ENCODE measurements at regions not wholly inside any gene's neighbourhood (a gene's known extent, or its start where the extent isn't known, plus 50 kb on each side); places are given as distances from the start of the nearest gene placed in this dataset.
"Not testable (repeated sequence)": the region's sequence is repeated elsewhere in the genome, so short reads cannot be mapped to it uniquely, and the experiment has no call there.

GRCh38 chr10:8128511-8128910 lies 74.0 kb downstream of the GATA3 start:
- DNase-seq: no peak

GRCh38 chr10:8129438-8129837 lies 75.0 kb downstream of the GATA3 start:
- no peak for DNase-seq

GRCh38 chr10:8130973-8131911 lies 76.8 kb downstream of the GATA3 start:
- DNase-seq: no peak

GRCh38 chr10:8133146-8133545 lies 78.7 kb downstream of the GATA3 start:
- no peak for DNase-seq

DNA sequence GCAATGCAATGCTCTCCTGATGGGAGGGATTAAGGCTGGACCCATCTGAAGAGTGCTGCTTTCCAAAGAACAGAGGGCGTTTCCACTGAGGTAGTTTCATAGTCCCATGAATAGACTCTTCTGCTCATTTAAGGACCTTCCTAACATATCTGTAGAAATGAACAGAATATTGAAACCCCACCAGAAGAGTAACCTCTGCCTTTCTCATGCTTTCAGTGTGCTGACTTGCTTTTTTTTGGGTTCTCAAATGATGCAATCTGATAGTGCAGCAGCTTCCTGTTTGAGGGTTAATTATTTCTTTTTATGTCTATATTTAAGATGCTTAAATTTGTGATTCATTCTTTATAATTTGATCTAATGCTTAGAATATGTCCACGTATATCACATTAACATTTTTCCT lies 82.2 kb downstream of the GATA3 start:
- DNase-seq: no peak

GRCh38 chr10:8137272-8137681 lies 82.8 kb downstream of the GATA3 start:
- DNase-seq: no peak

GRCh38 chr10:8137726-8138125 lies 83.2 kb downstream of the GATA3 start:
- DNase-seq: no peak

DNA sequence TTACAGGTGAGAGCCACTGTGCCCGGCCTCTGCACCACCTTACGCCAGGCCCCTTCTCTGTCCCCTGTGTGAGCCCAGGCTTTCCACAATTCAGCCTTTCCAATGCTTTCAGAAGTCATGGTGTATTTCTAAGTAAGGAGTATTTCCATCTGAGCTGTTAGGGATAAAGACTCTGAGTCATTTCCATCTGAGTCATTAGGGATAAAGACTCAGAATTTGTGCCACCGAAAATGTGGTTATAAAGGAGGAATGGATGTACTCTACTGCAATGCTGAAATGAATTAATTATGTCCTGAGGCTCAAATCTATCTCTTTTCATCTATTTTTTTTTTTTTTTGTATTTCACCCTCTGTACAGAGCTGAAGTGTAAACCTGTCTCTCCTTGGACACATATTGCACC lies 84.0 kb downstream of the GATA3 start:
- DNase-seq: no peak

GRCh38 chr10:8144496-8144895 lies 90.0 kb downstream of the GATA3 start:
- DNase-seq: no peak

DNA sequence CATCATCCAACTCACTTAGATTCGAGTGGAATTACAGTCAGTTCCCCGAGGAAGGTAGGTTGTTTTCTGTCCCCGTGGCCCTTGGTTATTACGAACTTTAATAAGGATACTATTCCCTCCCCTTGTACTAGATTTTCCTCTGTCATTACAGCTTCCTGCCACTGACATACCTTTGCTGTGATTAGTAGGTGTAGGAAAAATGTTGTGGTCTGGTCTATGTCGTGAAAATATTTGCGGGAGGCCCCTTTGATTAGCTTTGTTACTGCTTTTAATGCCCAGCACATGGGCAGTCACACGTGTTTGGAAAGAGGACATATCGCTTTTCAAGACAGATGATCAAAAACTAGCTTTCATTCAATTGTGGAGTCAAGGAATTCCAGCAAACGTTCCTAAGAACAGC lies 92.2 kb downstream of the GATA3 start:
- no peak for DNase-seq

- no peak for DNase-seq
Measured at GRCh38 chr10:8149991-8150390, 95.5 kb downstream of the GATA3 start.

DNA sequence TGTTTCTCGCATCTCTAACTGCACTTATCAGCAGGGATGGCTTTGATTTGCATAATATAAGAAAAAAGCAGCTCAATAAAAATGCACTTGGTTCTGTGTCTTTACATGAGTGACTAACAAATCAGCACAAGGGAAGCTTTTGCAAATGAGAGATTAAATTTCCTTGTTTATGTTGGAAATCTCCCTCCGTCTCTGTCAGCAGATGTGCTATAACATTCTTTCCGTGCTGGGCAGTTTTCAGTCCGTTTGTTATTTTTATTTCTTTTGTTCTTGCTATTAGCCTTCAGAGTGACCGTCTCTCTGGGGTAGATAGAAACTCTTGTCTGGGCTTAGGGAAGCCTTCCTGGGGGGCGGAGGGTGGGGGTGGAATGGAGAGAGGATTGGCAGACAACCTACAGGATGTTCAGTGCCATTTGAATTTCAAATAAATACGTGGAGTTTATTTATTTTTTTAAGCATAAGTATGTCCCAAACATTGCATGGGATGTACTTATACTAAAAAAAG lies 96.0 kb downstream of the GATA3 start:
- DNase-seq: no peak

- no peak for DNase-seq
Measured at GRCh38 chr10:8151086-8151485, 96.6 kb downstream of the GATA3 start.

- DNase-seq: no peak
Measured at GRCh38 chr10:8156918-8157317, 102.4 kb downstream of the GATA3 start.

GRCh38 chr10:8158193-8159071 lies 103.9 kb downstream of the GATA3 start:
- DNase-seq: no peak

DNA sequence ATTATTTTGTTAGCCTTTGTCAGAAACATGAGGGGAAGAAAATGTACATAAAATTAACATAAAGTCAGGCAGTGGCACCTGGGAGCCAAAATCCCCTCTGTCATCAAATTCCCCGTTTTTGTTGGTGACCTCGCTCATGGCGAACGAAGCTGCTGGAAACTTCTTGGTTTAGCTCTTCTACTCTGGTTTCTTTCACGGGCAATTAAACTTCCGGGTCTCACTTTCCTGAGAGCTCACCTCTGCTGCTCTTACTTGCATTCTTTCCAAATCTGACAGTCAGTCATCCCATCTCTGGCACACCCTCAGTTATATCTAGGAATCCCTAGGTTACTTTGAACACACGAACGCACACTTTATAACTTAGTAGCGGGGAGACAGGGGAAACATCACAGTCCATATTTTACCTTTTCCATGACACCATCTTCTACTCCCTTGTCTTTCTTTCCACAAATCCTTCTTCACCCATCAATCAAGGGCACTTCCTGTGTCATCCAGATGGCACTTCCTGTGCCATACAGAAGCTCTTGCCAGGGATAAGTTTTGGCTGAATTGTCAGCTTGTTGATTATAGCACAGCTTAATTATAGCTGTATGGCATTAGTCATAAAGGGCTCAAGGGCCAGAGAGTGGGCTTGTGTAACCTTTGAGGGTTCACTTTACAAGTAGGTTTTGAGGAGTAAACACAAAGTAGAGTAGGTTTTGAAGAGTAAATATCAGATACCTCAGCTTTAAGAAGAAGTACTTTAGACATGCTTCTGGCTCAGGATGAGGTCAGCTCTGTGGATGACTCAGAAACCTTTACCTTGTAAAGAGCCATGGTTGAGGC lies 105.1 kb downstream of the GATA3 start:
- no peak for DNase-seq

DNA sequence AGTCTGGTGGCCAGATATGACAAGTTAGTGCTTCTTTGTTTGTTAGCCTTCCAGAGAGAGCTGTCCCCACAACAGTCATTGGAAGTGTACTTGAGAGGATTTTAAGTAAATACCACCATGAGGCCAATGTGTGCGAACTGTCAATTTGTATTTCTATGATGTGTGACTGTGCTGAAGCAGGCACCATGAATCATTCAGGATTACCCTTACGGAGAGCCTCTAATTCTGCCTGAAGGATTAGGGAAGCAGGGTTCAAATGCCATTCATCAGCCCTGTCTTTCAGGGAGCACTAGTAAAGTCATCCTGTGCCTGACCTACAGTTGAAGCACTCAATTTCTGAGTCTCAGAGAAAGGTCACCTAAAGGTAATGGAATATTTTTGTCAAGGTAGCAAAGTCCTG lies 109.3 kb downstream of the GATA3 start:
- DNase-seq: no peak

GRCh38 chr10:8164640-8165039 lies 110.2 kb downstream of the GATA3 start:
- not testable (repeated sequence) for DNase-seq

DNA sequence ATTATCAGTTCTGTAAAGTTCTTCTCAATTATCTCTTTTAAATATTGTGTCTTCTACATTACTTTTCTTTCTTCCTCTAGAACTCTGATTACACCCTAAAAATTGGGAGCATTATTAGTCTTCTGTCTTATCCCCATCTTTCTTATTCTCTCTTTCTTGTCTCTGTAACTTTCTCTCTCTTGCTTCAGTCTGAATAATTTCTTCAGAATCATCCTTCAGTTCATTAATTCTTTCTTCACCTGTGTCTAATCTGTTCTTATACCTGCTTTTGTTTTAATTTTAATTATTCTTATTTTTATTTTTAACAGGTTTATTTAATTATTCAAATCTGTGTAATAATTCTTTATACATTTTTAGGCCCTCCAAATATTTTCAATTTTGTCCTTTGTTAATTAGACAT lies 114.3 kb downstream of the GATA3 start:
- DNase-seq: no peak

DNA sequence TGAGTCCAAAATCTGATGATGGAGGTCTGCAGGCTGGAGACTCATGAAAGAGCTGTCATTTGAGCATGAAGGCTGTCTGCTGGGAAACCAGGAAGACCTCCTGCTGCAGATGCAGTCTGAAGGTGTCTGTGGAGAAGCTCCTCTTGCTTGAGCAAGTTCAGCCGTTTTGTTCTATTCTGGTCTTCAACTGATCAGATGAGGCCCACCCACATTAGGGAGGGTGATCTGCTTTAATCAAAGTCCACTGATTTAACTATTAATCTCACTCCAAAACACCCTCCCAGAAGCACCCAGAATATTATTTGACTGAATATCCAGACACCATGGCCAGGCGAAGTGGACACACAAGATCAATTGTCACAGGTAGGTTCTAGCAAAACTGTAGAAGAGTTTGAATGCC lies 116.5 kb downstream of the GATA3 start:
- no peak for DNase-seq

DNA sequence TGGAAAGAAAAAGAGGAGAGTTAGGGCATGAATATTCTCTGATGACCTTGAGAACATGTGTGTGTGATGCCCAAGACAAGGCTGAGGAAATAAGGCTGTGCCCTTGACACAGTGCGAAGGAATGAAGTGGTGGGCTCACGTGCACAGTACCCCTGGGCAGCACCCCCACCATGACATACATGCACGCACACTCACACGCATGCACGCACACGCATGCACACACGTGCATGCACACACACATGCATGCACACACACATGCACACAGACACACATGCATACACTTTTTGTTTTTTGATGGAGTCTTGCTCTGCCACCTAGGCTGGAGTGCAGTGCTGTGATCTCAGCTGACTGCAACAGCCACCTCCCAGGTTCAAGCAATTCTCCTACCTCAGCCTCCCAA lies 118.1 kb downstream of the GATA3 start:
- DNase-seq: no peak

- DNase-seq: no peak
Measured at GRCh38 chr10:8173243-8173865, 118.9 kb downstream of the GATA3 start.
